ENCODE measurements at regions not wholly inside any gene's neighbourhood (a gene's known extent, or its start where the extent isn't known, plus 50 kb on each side); places are given as distances from the start of the nearest gene placed in this dataset.

- TF ChIP-seq HDGF (IDR thresholded peaks at IDR 0.05; ENCODE audit: borderline replicate concordance) (no peak), PKNOX1 (IDR thresholded peaks at IDR 0.05) (no peak), ZNF384 (IDR thresholded peaks at IDR 0.05) (no peak), TARDBP (IDR thresholded peaks at IDR 0.05) (peak; percentile 24; the same call in 1 of the 2 replicates), FOXA1 (IDR thresholded peaks at IDR 0.05) (no peak), SP1 (IDR thresholded peaks at IDR 0.05) (no peak), L3MBTL2 (conservative IDR thresholded peaks at IDR 0.05) (no peak), FOXM1 (IDR thresholded peaks at IDR 0.05; ENCODE audit: borderline replicate concordance) (no peak), NFRKB (IDR thresholded peaks at IDR 0.05) (no peak), SUZ12 (IDR thresholded peaks at IDR 0.05) (no peak)
These were observed 384.6 kb downstream of the MATN1 start for GRCh38 chr1:30338765-30339164.
